Upper lobe of right lung (tissue), 1 donor: ENCODE measurements at regions not wholly inside any gene's neighbourhood (a gene's known extent, or its start where the extent isn't known, plus 50 kb on each side); places are given as distances from the start of the nearest gene placed in this dataset.

ENCODE experiments used
- ATAC-seq: fragments of 200-7000 bp; cut with Tn5 transposase; one replicate; pipeline ENCODE4 v1.9.1; 2020; ENCODE audit warnings: mild to moderate bottlenecking, moderate library complexity
- DNase-seq: peaks from one replicate; pipeline ENCODE4 v3.0.0-alpha.2; 2020
- H3K27ac ChIP-seq: fragments of 200-600 bp; one replicate; pipeline ENCODE4 v1.8.0; 2022
- H3K27me3 ChIP-seq: fragments of 200-600 bp; one replicate; pipeline ENCODE4 v1.8.0; 2022; ENCODE audit warnings: mild to moderate bottlenecking
- H3K36me3 ChIP-seq: fragments of 200-600 bp; one replicate; pipeline ENCODE4 v1.8.0; 2022
- H3K4me1 ChIP-seq: fragments of 200-600 bp; one replicate; pipeline ENCODE4 v1.8.0; 2022
- H3K4me3 ChIP-seq: fragments of 200-600 bp; one replicate; pipeline ENCODE4 v1.8.0; 2022; ENCODE audit warnings: mild to moderate bottlenecking
- H3K9me3 ChIP-seq: fragments of 200-600 bp; one replicate; pipeline ENCODE4 v1.8.0; 2022
- CTCF ChIP-seq: fragments of 200-600 bp; IDR thresholded peaks from one replicate; pipeline ENCODE4 v1.8.0; 2022; ENCODE audit warnings: antibody characterized with exemption
- intact Hi-C: fragments of 100-400 bp; cut with DNase I; formaldehyde crosslinking; loops from one replicate; pipeline ENCODE4 v1.11.0; 2022
- donor health status: DM: no; HTN: yes; CAD: no; lungs with severe emphysema.

- Histone ChIP-seq H3K9me3 (no peaks in the 10 kb centered on the region), H3K27me3 (no peaks in the 10 kb centered on the region), H3K27ac (no peak overlapping the region), H3K4me3 (no peak overlapping the region), H3K4me1 (no peaks in the 10 kb centered on the region), H3K36me3 (no peaks in the 10 kb centered on the region)
- intact Hi-C loops: no loop called here
- DNase-seq: no peak
- no peak for TF ChIP-seq CTCF
- ATAC-seq: no peak
Observed at GRCh38 chr3:157606852-157607197, 103.6 kb upstream of the VEPH1 start.

GRCh38 chr3:157606011-157606851 lies 103.0 kb upstream of the VEPH1 start:
- no peaks in the 10 kb centered on the region for H3K27me3 ChIP-seq
- DNase-seq: peak; percentile 71
- no peak overlapping the region for H3K27ac ChIP-seq
- H3K4me3 ChIP-seq: no peak overlapping the region
- peak; percentile 80 for TF ChIP-seq CTCF
- intact Hi-C loops: no loop called here
- no peaks in the 10 kb centered on the region for H3K9me3 ChIP-seq
- no peaks in the 10 kb centered on the region for H3K4me1 ChIP-seq
- peak; percentile 85 for ATAC-seq
- H3K36me3 ChIP-seq: no peaks in the 10 kb centered on the region

- no peak overlapping the region for H3K4me3 ChIP-seq
- ATAC-seq: no peak
- intact Hi-C loops: no loop called here
- TF ChIP-seq CTCF: no peak
- H3K9me3 ChIP-seq: no peaks in the 10 kb centered on the region
- H3K27ac ChIP-seq: no peak overlapping the region
- no peaks in the 10 kb centered on the region for H3K4me1 ChIP-seq
- no peak for DNase-seq
- H3K36me3 ChIP-seq: no peaks in the 10 kb centered on the region
- H3K27me3 ChIP-seq: no peaks in the 10 kb centered on the region
Observed at GRCh38 chr3:157605356-157605755, 102.1 kb upstream of the VEPH1 start.

GRCh38 chr3:157602424-157602823 lies 99.2 kb upstream of the VEPH1 start:
- intact Hi-C loops: no loop called here
- H3K9me3 ChIP-seq: no peaks in the 10 kb centered on the region
- no peaks in the 10 kb centered on the region for H3K36me3 ChIP-seq
- DNase-seq (no peak), ATAC-seq (no peak)
- H3K4me3 ChIP-seq: no peak overlapping the region
- no peaks in the 10 kb centered on the region for H3K27me3 ChIP-seq
- no peaks in the 10 kb centered on the region for H3K4me1 ChIP-seq
- TF ChIP-seq CTCF: no peak
- H3K27ac ChIP-seq: no peak overlapping the region

- no peaks in the 10 kb centered on the region for H3K9me3 ChIP-seq
Observed at GRCh38 chr3:157595259-157595658, 92.0 kb upstream of the VEPH1 start.

More at GRCh38 chr3:157595259-157595658, 92.0 kb upstream of the VEPH1 start:
- TF ChIP-seq CTCF: no peak
- Histone ChIP-seq H3K4me1 (no peaks in the 10 kb centered on the region), H3K36me3 (no peaks in the 10 kb centered on the region), H3K27ac (no peak overlapping the region), H3K4me3 (no peak overlapping the region), H3K27me3 (no peaks in the 10 kb centered on the region)
- ATAC-seq: no peak
- intact Hi-C loops: no loop called here
- no peak for DNase-seq
